Pulmonary artery endothelial cell (primary cell): ENCODE measurements at regions not wholly inside any gene's neighbourhood (a gene's known extent, or its start where the extent isn't known, plus 50 kb on each side); places are given as distances from the start of the nearest gene placed in this dataset.
"Not testable (repeated sequence)": the region's sequence is repeated elsewhere in the genome, so short reads cannot be mapped to it uniquely, and the experiment has no call there.

Experiments
- DNase-seq: peaks from one replicate; pipeline ENCODE4 v3.0.0-alpha.2; 2011; ENCODE audit warnings: low read depth, low spot score

DNA sequence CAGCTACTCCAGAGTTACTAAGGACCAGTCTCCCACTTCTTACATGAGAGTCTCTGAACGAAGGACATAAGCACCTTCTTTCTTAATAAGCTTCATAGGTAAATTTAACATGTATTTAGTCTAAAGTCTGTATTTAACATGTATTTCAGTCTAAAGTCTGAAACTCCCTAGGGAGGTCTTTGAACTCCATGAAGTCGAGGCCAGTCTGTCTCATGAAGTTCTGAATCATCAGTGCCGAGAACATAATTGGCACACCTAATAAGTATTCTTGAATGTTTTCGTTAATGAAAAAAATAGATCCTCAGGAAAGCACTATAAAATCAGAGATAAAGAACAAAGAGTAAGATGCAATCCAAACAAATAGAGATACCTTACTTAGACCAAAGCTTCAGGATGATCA lies 945.5 kb downstream of the TTLL7 start:
- DNase-seq: no peak

DNA sequence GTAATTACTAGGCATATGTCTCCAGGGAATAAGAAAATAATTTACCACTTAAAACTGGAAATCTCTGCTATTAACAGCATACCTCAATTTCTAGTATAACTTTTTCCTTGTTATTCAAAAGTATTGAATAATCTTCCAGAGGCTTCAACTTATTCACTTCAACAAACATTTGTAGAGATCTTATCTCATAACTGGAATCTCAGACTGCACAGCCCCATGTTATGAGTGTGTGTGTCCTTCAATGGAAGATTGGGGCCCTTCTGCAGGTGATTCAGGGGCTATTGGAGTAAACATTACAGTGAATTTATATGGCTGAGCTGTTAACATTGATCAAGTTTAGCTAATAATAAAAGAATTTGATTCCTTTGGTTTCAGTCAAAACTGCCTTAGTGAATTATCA lies 946.1 kb downstream of the TTLL7 start:
- DNase-seq: no peak

DNA sequence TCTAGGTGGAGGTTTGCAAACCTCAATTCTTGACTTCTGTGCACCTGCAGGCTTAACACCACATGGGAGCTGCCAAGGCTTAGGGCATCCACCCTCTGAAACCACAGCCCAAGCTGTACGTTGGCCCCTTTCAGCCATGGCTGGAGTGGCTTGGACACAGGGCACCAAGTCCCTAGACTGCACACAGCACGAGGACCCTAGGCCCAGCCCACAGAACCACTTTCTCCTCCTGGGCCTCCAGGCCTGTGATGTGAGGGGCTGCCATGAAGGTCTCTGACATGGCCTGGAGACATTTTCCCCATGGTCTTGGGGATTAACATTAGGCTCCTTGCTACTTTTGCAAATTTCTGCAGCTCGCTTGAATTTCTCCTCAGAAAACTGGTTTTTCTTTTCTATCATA lies 947.9 kb downstream of the TTLL7 start:
- not testable (repeated sequence) for DNase-seq

DNA sequence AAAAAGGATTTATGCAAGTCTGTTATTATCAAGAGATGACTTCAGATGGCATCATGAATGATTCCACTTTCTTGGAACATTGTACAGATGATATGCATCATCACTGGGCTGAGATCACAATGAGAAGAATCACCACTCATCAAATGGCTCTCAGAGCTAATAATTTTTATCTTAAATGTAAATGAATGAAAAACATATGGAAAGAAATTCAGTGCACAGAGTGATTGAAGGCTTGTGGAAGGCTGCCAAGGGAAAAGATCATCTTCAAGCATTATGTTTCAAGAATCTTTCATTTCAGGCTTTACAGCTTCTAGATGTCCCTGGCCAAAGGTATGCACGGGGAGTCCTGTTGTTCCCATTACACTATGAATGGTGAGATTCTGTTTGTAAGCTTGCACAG lies 955.7 kb downstream of the TTLL7 start:
- DNase-seq: no peak

DNA sequence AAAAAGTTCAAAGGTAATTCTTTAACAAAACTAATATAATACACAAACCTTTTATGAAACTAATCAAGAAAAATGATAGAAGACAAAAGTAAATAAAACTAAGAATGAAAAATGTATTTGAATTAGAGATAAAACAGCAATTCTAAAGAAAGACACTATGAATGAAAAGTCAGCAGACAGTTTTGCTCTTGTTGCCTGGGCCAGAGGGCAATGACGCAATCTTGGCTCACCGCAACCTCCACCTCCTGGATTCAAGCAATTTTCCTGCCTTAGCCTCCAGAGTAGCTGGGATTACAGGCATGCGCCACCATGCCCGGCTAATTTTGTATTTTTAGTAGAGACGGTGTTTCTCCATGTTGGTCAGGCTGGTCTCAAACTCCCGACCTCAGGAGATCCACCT lies 959.8 kb downstream of the TTLL7 start:
- not testable (repeated sequence) for DNase-seq

DNA sequence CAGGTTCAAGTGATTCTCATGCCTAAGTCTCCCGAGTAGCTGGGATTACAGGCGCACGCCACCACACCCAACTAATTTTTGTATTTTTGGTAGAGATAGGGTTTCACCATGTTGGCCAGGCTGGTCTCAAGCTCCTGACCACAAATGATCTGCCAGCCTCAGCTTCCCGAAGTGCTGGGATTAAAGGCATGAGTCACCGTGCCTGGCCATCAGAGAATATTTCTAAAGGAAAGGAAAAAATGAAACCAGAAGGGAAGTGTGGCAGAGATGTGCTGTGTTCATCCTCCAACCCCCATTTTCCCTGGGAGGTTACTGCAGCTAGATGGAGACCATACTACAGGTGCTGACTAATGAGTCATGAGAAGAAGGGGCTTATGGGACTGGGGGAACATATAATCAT lies 964.1 kb downstream of the TTLL7 start:
- DNase-seq: no peak

DNA sequence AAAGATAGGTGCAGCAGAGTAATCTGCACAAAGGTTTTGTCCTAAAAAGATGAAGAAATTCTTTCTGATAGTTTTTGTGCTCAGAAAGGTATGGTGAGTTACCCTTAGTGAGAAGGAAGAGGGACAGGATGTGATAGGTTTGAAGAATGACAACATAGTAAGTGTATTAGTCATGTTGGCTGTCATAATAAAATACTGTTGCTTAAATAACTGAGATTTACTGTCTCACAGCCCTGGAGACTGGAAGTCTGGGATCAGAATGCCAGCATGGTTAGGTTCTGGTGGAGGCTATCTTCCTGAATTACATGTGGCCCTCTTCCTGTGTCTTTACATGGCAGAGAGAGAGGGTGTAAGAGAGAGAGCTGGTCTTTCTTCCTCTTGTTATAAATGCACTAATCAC lies 965.2 kb downstream of the TTLL7 start:
- DNase-seq: no peak

DNA sequence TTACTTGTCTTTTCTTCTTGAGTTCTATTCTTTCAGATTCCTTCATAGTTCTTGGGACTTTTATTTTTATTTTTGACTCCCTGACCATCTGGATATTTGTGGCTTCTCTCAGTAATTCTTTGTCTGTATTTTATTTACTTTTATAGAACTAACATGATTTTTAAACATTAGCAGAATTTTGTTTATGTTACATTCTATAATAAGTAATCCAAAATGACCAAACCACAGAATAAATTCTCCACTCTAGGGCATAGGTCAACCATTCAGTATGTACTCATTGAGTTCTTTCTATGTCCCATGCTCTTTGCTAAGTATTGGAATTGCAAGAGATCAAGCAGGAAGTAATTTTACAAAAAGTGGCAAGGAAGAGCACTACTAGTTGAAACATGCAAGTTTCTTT lies 969.0 kb downstream of the TTLL7 start:
- DNase-seq: no peak

DNA sequence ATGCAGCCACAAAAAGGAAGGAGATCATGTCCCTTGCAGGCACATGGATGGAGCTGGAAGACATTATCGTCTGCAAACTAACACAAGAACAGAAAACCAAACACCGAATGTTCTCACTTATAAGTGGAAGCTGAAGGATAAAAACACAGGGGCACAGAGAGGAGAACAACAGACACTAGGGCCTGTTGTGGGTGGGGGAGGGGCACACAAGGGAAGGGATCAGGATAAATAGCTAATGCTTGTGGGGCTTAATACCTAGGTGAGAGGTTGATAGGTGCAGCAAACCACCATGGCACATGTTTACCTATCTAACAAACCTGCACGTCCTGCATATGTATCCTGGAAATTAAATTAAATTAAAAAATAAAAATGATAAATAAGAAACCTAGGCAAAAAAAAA lies 969.9 kb downstream of the TTLL7 start:
- no peak for DNase-seq

DNA sequence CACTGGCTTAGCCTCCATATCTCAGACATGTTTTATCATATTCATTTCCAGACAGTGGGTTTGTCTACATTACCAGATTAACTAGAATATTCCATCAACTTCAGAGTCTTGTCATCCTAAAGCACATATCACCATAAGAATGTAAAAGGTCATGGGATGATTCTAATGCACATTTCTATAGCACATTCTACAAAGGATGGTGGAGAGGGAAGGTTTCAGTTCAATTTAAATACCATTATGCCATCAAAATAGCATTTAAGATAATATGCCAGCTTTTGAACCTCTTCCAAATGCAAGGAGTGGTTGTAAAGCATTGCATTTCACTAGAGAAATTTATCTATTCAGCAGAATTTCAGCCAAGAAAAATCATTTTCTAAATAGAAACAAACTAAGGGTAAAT lies 970.5 kb downstream of the TTLL7 start:
- DNase-seq: no peak

DNA sequence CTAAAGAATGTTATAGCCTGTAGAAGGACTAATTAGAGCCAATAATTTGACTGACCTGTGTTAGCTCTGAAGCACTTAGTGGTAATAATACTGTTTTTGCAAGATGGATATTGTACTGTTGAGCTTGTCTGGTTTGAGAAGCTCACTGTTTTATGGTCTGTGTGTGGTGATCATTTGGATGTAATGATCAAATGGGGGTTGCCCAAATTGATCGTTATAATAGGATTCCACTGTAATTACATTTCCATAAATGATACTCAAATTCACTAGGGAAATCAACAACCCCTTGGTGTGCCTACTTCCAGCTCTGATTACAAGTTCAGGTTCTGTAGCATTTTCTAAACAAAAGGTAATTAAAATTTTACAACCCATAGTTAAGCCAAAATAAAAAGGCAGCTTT lies 971.4 kb downstream of the TTLL7 start:
- no peak for DNase-seq

DNA sequence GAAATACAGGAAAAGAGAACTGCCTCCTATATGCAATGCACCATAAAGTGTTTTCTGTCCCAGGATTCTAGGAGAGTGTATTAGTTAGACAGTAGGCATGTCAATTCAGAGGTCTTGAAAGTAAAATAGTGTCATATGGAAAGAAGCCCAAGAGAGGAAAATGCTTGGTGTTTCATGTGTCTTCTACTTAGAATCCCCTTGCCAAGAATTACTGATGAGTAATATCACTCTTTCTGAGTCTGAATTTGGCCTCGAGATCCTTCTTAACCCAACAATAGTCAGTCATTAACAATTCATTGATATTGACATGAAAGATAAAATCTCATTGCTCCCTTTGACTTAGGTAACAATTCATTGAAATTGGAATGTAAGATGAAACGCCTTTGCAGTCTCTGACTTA lies 972.2 kb downstream of the TTLL7 start:
- DNase-seq: no peak

DNA sequence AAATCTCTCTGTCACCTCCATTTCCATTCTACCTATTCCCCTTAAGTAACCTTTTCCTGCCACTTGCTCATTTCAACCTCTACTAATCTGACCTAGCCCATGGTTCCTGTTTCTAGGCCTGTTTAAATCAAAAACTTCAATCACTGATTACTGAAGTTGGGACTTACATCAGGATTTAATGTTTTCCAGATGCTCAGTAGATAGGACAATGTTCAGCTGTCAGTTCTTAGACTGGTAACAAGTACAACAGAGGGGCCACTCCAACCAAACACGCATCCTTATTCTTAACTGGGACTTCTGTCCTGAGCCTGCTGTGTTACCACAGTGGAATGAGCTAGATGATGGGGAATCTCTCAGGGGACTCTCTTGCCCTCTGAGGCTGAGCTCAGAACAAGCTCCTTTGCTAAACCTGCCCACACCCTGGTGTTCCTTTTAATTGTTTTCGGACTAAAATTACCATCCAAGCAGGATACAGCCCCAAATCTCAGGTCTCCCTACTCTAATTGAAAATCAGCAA lies 974.6 kb downstream of the TTLL7 start:
- DNase-seq: no peak

DNA sequence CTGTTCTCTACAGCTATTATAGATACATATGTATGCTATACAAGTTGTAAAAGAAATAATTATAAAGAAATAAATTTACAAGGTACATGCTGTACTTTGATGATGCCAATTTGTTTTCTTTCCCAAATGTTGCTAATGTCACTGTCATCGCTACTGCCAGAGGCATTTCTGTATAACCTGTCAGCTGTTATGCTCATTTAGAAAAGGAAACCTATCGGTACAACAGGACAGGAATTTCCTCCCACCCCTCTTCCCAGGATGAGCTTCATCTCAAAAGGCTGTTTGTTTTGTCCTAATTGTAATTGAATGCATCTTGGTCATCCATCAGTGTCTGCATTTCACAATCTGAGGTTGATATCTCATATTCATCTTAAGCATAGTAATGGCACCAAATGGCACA lies 975.7 kb downstream of the TTLL7 start:
- no peak for DNase-seq

DNA sequence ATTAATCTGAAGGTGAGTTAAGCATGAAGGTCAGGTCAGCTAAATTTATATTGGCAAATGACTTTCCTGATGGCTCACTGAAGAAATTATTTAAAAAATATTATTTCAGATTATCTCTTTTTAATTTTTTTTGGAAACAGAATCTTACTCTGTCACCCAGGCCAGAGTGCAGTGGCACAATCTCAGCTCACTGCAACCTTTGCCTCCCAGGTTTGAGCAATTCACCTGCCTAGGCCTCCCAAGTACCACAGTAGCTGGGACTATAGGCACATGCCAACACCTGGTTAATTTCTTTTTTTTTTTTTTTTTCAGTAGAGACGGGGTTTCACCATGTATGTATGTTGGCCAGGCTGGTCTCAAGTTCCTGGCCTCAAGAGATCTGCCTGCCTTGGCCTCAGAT lies 976.7 kb downstream of the TTLL7 start:
- no peak for DNase-seq

DNA sequence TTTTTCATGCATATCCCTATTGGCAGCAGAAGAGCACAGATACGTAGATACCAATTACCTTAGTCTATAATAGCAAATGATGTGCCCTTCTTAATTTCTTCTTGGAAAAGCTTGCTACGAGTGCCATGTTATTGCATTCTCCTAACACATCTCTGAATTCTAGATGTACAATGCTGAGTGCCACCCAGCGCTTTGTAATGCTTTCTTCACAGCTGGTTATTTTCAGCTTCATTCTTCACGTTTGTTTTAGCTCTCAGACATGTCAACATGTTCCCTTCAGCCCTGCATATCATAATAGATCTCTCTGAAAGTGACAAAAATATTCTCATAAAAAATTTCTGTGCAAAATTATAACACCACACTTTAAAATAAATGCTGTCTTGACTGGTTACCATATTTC lies 981.2 kb downstream of the TTLL7 start:
- DNase-seq: no peak

DNA sequence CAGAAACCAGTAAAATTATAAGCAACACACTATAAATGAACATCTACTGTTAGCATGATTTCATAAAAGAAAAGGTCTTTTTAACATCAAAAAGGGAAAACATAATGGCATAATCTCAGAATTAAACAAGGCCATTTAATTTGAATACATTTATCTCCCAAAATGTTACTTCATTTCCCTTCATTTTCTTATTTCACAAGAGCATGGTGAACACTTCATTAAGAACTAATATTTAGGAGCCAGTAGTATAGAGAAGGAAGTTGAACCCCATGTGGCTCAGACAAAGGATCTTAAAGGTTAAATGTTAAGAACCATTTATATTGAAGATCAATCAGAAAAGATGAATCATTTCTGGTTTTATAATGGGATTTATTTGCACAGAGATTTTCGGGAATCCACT lies 981.7 kb downstream of the TTLL7 start:
- no peak for DNase-seq

DNA sequence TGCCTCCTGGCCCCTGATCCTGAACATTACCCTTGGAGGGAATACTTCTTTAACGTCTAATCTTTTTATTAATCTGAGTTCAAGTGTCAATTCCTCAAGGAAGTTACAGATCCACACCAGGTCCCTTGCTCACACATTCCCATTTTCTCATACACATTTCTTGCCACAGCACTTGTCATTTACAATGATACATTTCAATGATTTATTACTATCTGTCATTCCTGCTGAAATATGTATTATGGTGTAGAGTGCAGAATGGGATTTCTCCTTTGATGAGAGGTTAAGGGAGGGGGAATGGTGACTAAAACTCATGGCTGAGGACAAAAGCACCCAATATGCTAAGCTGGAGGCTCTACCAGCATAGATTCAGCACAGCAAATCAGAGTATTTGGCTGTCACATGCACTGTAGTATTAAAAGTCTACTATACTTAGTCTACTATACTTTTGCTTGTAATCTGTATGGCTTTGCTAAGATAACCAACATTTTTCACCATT lies 982.5 kb downstream of the TTLL7 start:
- DNase-seq: no peak

DNA sequence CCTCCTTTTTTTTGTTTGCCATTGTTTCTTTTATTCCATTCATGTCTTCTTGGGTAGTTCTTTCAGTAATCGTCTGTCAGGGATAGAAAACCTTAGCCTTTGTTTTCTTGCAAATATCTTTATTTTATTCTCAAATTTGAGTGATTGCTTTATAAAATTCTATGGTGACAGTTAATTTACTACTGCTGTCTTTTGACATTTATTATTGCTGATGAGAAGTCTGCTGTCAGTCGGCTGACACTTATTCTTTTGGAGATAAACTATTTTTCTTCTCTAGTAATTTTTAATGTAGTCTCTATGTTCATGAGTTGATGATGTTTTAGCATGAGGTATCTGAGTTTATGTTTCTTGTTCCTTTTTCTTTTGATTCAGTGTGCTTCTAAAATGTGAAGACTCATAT lies 983.8 kb downstream of the TTLL7 start:
- no peak for DNase-seq

DNA sequence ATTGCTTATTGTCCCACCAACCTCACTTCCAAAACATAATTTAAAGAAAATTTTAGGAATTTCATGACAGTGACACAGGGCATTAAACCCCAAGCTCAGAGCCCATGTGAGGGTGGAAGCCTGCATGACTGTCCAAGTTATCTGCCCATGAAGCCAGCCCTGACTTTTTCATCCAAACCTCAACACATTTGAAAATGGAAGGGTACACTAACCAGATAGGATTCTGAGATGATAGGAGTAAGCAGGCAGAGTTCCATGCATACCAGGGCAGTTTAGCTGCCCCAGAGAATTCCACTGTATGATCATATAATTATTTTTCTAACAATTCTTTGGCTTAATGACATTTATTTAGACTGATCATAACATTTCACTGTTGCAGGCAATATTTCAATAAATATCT lies 986.0 kb downstream of the TTLL7 start:
- no peak for DNase-seq

DNA sequence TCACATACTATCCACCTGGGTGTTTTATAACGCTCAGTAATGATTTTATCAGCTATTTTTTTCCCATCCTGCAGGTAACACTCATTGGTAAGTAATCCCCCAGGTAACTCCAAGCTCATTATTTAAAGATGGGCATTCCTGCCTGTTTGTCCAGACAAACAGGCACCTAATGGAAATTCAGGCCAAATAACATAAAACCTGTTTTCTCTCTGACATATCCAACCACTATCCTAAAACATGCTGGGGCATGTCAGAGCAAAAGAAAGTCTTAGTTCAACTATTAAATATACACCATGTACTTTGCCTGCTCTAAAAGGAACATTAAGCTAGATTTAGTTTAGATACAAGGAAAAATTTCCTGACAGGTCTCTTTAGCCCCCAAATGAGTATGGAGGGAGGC lies 987.7 kb downstream of the TTLL7 start:
- DNase-seq: no peak

DNA sequence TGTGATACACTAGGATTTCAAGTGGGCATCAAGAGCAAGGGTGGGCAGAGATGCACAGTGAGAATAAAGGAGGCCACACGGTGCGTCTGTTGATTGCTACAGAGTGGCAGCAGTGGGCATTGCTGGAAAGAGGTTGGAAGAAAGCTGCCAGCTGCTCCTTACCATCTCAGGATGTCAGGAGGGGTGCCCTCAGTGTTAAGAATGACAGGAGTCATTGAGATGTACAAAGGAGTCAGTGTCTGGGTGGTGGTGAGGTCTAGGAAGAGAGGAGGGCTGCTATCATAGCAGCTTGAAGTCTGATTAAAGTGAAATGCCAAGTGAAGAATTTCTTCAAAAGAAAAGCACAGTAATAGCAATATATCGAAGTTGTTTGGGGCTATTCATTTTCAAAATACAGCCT lies 992.7 kb downstream of the TTLL7 start:
- no peak for DNase-seq

DNA sequence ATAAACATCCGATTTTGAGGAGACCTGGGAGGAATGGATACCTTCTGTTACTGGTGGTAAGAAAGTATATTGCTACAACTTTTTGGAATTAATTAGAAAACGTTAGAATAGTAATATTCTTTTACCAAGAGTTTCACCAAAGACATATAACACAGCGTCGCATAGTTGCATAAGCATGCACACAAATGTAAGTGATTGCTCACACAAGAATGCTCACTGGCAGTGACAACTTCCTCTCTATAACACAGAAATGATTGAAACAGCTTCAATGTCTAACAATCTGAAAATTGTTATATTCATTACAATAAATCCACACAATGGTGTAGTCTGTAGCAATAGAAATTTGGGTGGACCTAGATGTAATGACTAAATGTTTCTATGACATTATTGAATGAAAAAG lies 998.6 kb downstream of the TTLL7 start:
- no peak for DNase-seq

DNA sequence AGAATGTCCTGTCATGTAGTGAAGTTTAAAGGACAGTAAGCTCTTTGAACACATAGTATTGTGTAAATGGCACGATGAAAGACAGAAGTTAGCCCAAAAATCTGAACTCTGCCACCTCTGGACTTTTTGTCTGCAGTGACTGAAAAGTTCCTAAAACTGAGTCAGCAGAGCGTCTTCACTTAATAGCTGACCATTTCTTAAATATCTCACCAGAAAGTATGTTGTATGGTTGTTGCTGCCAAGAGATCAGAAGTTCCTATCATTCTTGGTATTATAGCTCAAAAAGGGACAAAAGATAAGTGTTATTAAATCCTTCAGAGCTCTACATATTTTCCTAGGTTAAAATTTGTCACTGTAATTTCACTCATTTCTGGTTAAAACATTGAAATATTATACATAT lies 1003.0 kb downstream of the TTLL7 start:
- DNase-seq: no peak
